Activated T-helper 17 cell treated with anti-CD3 and anti-CD28 coated beads, Interleukin-2, amount 50 U/mL, for 72 hours (primary cell): ENCODE measurements at regions not wholly inside any gene's neighbourhood (a gene's known extent, or its start where the extent isn't known, plus 50 kb on each side); places are given as distances from the start of the nearest gene placed in this dataset.

Experiments used
- ATAC-seq: fragments of 150-1000 bp; cut with Tn5 transposase; replicated peaks from 2 replicates; pipeline ENCODE4 v1.10.0; 2021; ENCODE audit warnings: mild to moderate bottlenecking, moderate library complexity
- H3K27ac Mint-ChIP-seq: one replicate; pipeline ENCODE4 v1.8.0; 2022; ENCODE audit warnings: mixed read lengths
- H3K27me3 Mint-ChIP-seq: one replicate; pipeline ENCODE4 v1.8.0; 2022; ENCODE audit warnings: mixed read lengths
- H3K36me3 Mint-ChIP-seq: one replicate; pipeline ENCODE4 v1.8.0; 2022; ENCODE audit warnings: low read depth, mild to moderate bottlenecking, mixed read lengths
- H3K4me1 Mint-ChIP-seq: one replicate; pipeline ENCODE4 v1.8.0; 2022; ENCODE audit warnings: mixed read lengths
- H3K4me3 Mint-ChIP-seq: one replicate; pipeline ENCODE4 v1.8.0; 2022; ENCODE audit warnings: mild to moderate bottlenecking, mixed read lengths
- H3K9me3 Mint-ChIP-seq: one replicate; pipeline ENCODE4 v1.8.0; 2022; ENCODE audit warnings: mixed read lengths

GRCh38 chr6:113291751-113292445 lies 565.2 kb upstream of the MARCKS start:
- Mint-ChIP-seq H3K27ac (no peak overlapping the region), H3K9me3 (no peaks in the 10 kb centered on the region), H3K4me3 (no peak overlapping the region), H3K36me3 (no peaks in the 10 kb centered on the region), H3K4me1 (no peaks in the 10 kb centered on the region), H3K27me3 (no peaks in the 10 kb centered on the region)
- ATAC-seq, result no peak

GRCh38 chr6:113292646-113293422 lies 564.3 kb upstream of the MARCKS start:
- ATAC-seq, result no peak
- Mint-ChIP-seq H3K9me3 (no peaks in the 10 kb centered on the region), H3K27ac (no peak overlapping the region), H3K27me3 (no peaks in the 10 kb centered on the region), H3K36me3 (no peaks in the 10 kb centered on the region), H3K4me3 (no peak overlapping the region), H3K4me1 (no peaks in the 10 kb centered on the region)

- no peaks in the 10 kb centered on the region for H3K4me1 Mint-ChIP-seq
- H3K36me3 Mint-ChIP-seq, result no peaks in the 10 kb centered on the region
- H3K27ac Mint-ChIP-seq, result no peak overlapping the region
Measured at GRCh38 chr6:113293423-113293740, 563.8 kb upstream of the MARCKS start.

GRCh38 chr6:113299531-113299930 lies 557.6 kb upstream of the MARCKS start:
- H3K36me3 Mint-ChIP-seq, result no peaks in the 10 kb centered on the region
- H3K4me1 Mint-ChIP-seq, result no peaks in the 10 kb centered on the region
- H3K9me3 Mint-ChIP-seq, result no peaks in the 10 kb centered on the region
- no peaks in the 10 kb centered on the region for H3K27me3 Mint-ChIP-seq
- H3K4me3 Mint-ChIP-seq, result no peak overlapping the region
- ATAC-seq, result no peak
- H3K27ac Mint-ChIP-seq, result no peak overlapping the region

More at GRCh38 chr6:113293423-113293740, 563.8 kb upstream of the MARCKS start:
- Mint-ChIP-seq H3K27me3 (no peaks in the 10 kb centered on the region), H3K9me3 (no peaks in the 10 kb centered on the region), H3K4me3 (no peak overlapping the region)
- ATAC-seq, result no peak

DNA sequence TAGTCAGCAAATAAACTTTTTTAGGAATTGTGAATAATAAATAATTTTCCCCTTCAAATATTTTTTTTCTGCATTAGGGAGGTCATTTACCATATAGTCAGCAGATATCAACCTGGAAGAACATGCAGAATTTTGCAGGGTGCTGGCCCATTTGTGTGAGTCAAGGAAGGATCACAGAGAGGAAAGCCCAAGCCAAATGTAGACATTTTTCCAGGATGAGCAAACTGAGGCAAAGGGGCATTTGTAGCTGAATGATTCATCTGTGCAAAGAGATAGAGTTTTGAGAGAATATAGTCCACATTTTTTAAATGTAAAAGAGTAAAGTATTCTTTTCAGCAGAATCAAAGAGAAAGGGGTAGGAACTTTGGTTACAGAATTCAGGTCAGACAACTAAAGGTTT lies 555.5 kb upstream of the MARCKS start:
- no peak overlapping the region for H3K4me3 Mint-ChIP-seq
- no peaks in the 10 kb centered on the region for H3K27me3 Mint-ChIP-seq
- no peaks in the 10 kb centered on the region for H3K9me3 Mint-ChIP-seq
- H3K36me3 Mint-ChIP-seq, result no peaks in the 10 kb centered on the region
- no peaks in the 10 kb centered on the region for H3K4me1 Mint-ChIP-seq
- no peak for ATAC-seq
- H3K27ac Mint-ChIP-seq, result no peak overlapping the region

GRCh38 chr6:113304116-113304515 lies 553.0 kb upstream of the MARCKS start:
- H3K9me3 Mint-ChIP-seq, result no peaks in the 10 kb centered on the region
- no peaks in the 10 kb centered on the region for H3K4me1 Mint-ChIP-seq
- H3K36me3 Mint-ChIP-seq, result no peaks in the 10 kb centered on the region
- H3K27ac Mint-ChIP-seq, result no peak overlapping the region
- no peak for ATAC-seq
- H3K27me3 Mint-ChIP-seq, result no peaks in the 10 kb centered on the region
- no peak overlapping the region for H3K4me3 Mint-ChIP-seq

GRCh38 chr6:113306552-113307145 lies 550.5 kb upstream of the MARCKS start:
- ATAC-seq, result peak; percentile 84
- Mint-ChIP-seq H3K36me3 (no peaks in the 10 kb centered on the region), H3K9me3 (no peaks in the 10 kb centered on the region), H3K27me3 (no peaks in the 10 kb centered on the region), H3K27ac (no peak overlapping the region), H3K4me1 (no peaks in the 10 kb centered on the region), H3K4me3 (no peak overlapping the region)

DNA sequence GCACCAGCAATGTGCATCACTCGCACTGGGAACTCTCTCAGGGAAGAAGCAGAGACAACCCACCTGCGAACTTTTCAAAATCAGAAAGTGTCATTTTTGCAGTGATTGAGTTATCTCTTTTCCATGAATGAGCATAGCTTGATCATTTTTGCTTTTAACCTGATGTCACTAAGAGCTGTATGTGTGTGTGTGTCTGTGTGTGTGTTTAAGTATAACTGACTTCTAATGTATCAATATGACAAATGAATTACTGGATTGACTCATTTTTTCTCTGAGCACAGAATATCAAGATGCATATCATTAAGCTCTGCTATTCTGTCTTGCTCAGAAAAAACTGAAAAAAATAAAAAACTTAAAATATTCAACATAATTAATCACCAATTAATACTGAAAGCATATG lies 548.9 kb upstream of the MARCKS start:
- Mint-ChIP-seq H3K4me3 (no peak overlapping the region), H3K9me3 (no peaks in the 10 kb centered on the region), H3K36me3 (no peaks in the 10 kb centered on the region), H3K27ac (no peak overlapping the region), H3K4me1 (no peaks in the 10 kb centered on the region), H3K27me3 (no peaks in the 10 kb centered on the region)
- no peak for ATAC-seq

- no peaks in the 10 kb centered on the region for H3K4me1 Mint-ChIP-seq
Measured at GRCh38 chr6:113313841-113314240, 543.3 kb upstream of the MARCKS start.

GRCh38 chr6:113315165-113315564 lies 542.0 kb upstream of the MARCKS start:
- Mint-ChIP-seq H3K4me3 (no peak overlapping the region), H3K27ac (no peak overlapping the region), H3K9me3 (no peaks in the 10 kb centered on the region), H3K4me1 (no peaks in the 10 kb centered on the region), H3K27me3 (no peaks in the 10 kb centered on the region), H3K36me3 (no peaks in the 10 kb centered on the region)
- ATAC-seq, result no peak

More at GRCh38 chr6:113313841-113314240, 543.3 kb upstream of the MARCKS start:
- ATAC-seq, result no peak
- Mint-ChIP-seq H3K27ac (no peak overlapping the region), H3K9me3 (no peaks in the 10 kb centered on the region), H3K27me3 (no peaks in the 10 kb centered on the region), H3K36me3 (no peaks in the 10 kb centered on the region), H3K4me3 (no peak overlapping the region)

DNA sequence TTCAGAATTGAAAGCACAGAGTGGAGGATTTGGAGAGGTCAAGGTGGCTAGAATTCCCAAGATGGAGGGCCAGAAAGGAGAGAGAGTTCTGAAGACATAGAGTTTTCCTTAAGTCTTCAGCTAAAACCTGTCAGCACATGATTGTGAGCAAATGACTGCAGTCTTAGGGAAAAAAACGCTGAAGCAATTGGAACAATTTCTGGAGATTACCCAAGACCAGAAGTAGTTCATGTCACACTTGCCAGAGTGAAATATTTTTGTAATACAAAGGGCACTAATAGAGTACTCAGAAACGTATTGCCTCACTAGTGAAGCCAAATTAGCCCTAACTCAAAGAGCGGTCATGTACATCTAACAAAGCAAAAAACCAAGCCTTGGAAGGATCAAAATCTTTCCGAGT lies 541.3 kb upstream of the MARCKS start:
- no peaks in the 10 kb centered on the region for H3K4me1 Mint-ChIP-seq
- no peak for ATAC-seq

GRCh38 chr6:113317442-113317841 lies 539.7 kb upstream of the MARCKS start:
- no peaks in the 10 kb centered on the region for H3K4me1 Mint-ChIP-seq
- no peaks in the 10 kb centered on the region for H3K36me3 Mint-ChIP-seq
- H3K9me3 Mint-ChIP-seq, result peaks cover 5% of the 10 kb centered on the region
- no peak overlapping the region for H3K4me3 Mint-ChIP-seq
- H3K27ac Mint-ChIP-seq, result no peak overlapping the region
- ATAC-seq, result no peak
- H3K27me3 Mint-ChIP-seq, result peaks cover 3% of the 10 kb centered on the region

More for the DNA sequence above, 541.3 kb upstream of the MARCKS start:
- Mint-ChIP-seq H3K4me3 (no peak overlapping the region), H3K36me3 (no peaks in the 10 kb centered on the region), H3K9me3 (peaks cover 5% of the 10 kb centered on the region), H3K27me3 (peaks cover 3% of the 10 kb centered on the region), H3K27ac (no peak overlapping the region)

DNA sequence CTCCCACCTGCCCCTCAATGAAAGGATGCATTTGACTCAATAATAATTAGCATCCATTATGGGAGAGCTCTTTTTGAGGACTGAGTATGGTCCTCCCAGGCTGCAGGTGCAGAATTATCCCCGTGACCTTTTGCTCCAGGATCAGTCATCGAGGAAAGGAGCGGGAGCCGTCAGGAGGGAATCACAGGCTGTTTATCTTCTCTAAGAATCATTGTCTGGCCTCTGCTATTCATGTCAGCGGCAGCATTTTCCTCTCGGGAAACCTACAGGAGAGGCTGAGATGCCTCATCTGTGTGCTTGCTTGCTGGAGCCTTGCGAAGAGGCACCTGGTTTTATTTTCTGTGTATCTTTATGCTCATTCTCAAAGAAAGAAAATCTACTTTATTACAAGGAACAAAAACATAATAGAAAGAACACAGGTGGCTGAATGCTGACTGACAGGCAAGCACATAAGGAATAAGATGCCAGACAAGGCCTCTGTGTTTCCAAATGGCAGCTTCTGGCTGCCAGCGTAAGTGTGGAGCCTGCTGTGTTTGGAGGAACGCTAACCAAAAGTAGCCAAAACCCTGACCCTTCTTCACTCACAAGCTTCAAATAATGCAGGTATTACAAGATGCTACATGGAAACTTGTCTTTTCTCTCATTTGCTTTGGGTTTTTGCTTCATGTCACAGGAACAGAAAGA lies 539.1 kb upstream of the MARCKS start:
- H3K27ac Mint-ChIP-seq, result no peak overlapping the region
- H3K27me3 Mint-ChIP-seq, result peaks cover 3% of the 10 kb centered on the region

GRCh38 chr6:113318575-113318917 lies 538.6 kb upstream of the MARCKS start:
- Mint-ChIP-seq H3K9me3 (peaks cover 5% of the 10 kb centered on the region), H3K4me1 (no peaks in the 10 kb centered on the region), H3K27ac (no peak overlapping the region), H3K27me3 (peaks cover 3% of the 10 kb centered on the region), H3K36me3 (no peaks in the 10 kb centered on the region), H3K4me3 (no peak overlapping the region)
- ATAC-seq, result no peak

More for the DNA sequence above, 539.1 kb upstream of the MARCKS start:
- H3K9me3 Mint-ChIP-seq, result peaks cover 5% of the 10 kb centered on the region
- no peaks in the 10 kb centered on the region for H3K4me1 Mint-ChIP-seq
- H3K4me3 Mint-ChIP-seq, result no peak overlapping the region
- no peak for ATAC-seq
- H3K36me3 Mint-ChIP-seq, result no peaks in the 10 kb centered on the region

- Mint-ChIP-seq H3K9me3 (peaks cover 5% of the 10 kb centered on the region), H3K27ac (no peak overlapping the region), H3K4me1 (no peaks in the 10 kb centered on the region), H3K36me3 (no peaks in the 10 kb centered on the region), H3K4me3 (no peak overlapping the region), H3K27me3 (peaks cover 3% of the 10 kb centered on the region)
- ATAC-seq, result no peak
Measured at GRCh38 chr6:113320653-113321052, 536.5 kb upstream of the MARCKS start.
